ENCODE measurements at regions not wholly inside any gene's neighbourhood (a gene's known extent, or its start where the extent isn't known, plus 50 kb on each side); places are given as distances from the start of the nearest gene placed in this dataset.
"Not testable (repeated sequence)": the region's sequence is repeated elsewhere in the genome, so short reads cannot be mapped to it uniquely, and the experiment has no call there.

- peak; percentile 0 for DNase-seq (ENCODE audit: low spot score)
These were observed 444.7 kb downstream of the PLK2 start for GRCh38 chr5:58015175-58015574.

- DNase-seq (ENCODE audit: low spot score): no peak
These were observed 446.2 kb downstream of the PLK2 start for GRCh38 chr5:58013542-58014258.

- no peak for DNase-seq (ENCODE audit: low spot score)
These were observed 447.0 kb downstream of the PLK2 start for GRCh38 chr5:58012801-58013315.

- DNase-seq (ENCODE audit: low spot score): peak; percentile 24
These were observed 447.8 kb downstream of the PLK2 start for GRCh38 chr5:58012102-58012501.

GRCh38 chr5:58011301-58011700 is 448.6 kb downstream of the PLK2 start:
- no peak for DNase-seq (ENCODE audit: low spot score)

GRCh38 chr5:58009754-58010153 is 450.1 kb downstream of the PLK2 start:
- peak; percentile 0 for DNase-seq (ENCODE audit: low spot score)

- DNase-seq (ENCODE audit: low spot score): no peak
These were observed 457.6 kb downstream of the PLK2 start for GRCh38 chr5:58002323-58002722.

GRCh38 chr5:57993866-57994265 is 466.0 kb downstream of the PLK2 start:
- DNase-seq (ENCODE audit: low spot score): no peak

- DNase-seq (ENCODE audit: low spot score): peak; percentile 19
These were observed 470.5 kb downstream of the PLK2 start for GRCh38 chr5:57989378-57989777.

GRCh38 chr5:57988813-57989212 is 471.1 kb downstream of the PLK2 start:
- no peak for DNase-seq (ENCODE audit: low spot score)

- DNase-seq (ENCODE audit: low spot score): no peak
These were observed 472.3 kb downstream of the PLK2 start for GRCh38 chr5:57987552-57987951.

- no peak for DNase-seq (ENCODE audit: low spot score)
These were observed 473.0 kb downstream of the PLK2 start for GRCh38 chr5:57986761-57987341.

GRCh38 chr5:57983426-57983825 is 476.5 kb downstream of the PLK2 start:
- no peak for DNase-seq (ENCODE audit: low spot score)

- DNase-seq (ENCODE audit: low spot score): no peak
These were observed 480.2 kb downstream of the PLK2 start for GRCh38 chr5:57979671-57980070.

- no peak for DNase-seq (ENCODE audit: low spot score)
These were observed 483.4 kb downstream of the PLK2 start for GRCh38 chr5:57976506-57976905.

GRCh38 chr5:57972099-57972498 is 487.8 kb downstream of the PLK2 start:
- not testable (repeated sequence) for DNase-seq (ENCODE audit: low spot score)

GRCh38 chr5:57960569-57960968 is 478.0 kb upstream of the ACTBL2 start:
- no peak for DNase-seq (ENCODE audit: low spot score)

GRCh38 chr5:57956636-57957035 is 474.0 kb upstream of the ACTBL2 start:
- DNase-seq (ENCODE audit: low spot score): no peak

- DNase-seq (ENCODE audit: low spot score): no peak
These were observed 472.9 kb upstream of the ACTBL2 start for GRCh38 chr5:57955511-57955910.

- DNase-seq (ENCODE audit: low spot score): no peak
These were observed 471.2 kb upstream of the ACTBL2 start for GRCh38 chr5:57953792-57954191.

- no peak for DNase-seq (ENCODE audit: low spot score)
These were observed 468.1 kb upstream of the ACTBL2 start for GRCh38 chr5:57950616-57951228.

- DNase-seq (ENCODE audit: low spot score): no peak
These were observed 465.5 kb upstream of the ACTBL2 start for GRCh38 chr5:57948091-57948490.

- DNase-seq (ENCODE audit: low spot score): no peak
These were observed 464.6 kb upstream of the ACTBL2 start for GRCh38 chr5:57947181-57947580.
